ENCODE measurements at regions not wholly inside any gene's neighbourhood (a gene's known extent, or its start where the extent isn't known, plus 50 kb on each side); places are given as distances from the start of the nearest gene placed in this dataset.

DNA sequence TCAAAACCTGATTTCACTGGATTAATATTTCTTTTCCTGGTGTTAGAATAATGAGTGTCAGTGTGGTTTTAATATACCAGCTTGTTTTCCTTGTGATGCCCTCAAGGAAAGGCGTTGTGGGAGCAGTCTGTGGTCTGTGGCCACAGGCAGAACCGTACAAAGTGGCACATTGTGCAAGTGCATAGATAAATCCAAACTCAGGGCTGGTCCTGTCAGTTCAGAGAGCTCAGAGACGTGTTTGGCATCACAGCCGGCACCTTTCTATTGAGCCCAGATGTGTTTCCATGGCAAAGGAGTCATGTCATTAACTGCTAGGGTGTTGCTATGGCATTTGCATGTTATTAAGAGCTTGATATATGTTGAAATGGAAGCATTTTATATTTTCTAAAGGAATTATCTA is 289.9 kb upstream of the RASGRP1 start:
- no peak for DNase-seq (ENCODE audit: low read depth, low spot score)
- in situ Hi-C loops (cut with HindIII; ENCODE audit: low sequenced_read_pairs), result no loop called here
- H3K4me3 ChIP-seq (ENCODE audit: low read depth, low read length), result no peak overlapping the region
- TF ChIP-seq, protein P1, sequence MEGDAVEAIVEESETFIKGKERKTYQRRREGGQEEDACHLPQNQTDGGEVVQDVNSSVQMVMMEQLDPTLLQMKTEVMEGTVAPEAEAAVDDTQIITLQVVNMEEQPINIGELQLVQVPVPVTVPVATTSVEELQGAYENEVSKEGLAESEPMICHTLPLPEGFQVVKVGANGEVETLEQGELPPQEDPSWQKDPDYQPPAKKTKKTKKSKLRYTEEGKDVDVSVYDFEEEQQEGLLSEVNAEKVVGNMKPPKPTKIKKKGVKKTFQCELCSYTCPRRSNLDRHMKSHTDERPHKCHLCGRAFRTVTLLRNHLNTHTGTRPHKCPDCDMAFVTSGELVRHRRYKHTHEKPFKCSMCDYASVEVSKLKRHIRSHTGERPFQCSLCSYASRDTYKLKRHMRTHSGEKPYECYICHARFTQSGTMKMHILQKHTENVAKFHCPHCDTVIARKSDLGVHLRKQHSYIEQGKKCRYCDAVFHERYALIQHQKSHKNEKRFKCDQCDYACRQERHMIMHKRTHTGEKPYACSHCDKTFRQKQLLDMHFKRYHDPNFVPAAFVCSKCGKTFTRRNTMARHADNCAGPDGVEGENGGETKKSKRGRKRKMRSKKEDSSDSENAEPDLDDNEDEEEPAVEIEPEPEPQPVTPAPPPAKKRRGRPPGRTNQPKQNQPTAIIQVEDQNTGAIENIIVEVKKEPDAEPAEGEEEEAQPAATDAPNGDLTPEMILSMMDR (IDR thresholded peaks at IDR 0.05; ENCODE audit: low read depth, low read length), result no peak

DNA sequence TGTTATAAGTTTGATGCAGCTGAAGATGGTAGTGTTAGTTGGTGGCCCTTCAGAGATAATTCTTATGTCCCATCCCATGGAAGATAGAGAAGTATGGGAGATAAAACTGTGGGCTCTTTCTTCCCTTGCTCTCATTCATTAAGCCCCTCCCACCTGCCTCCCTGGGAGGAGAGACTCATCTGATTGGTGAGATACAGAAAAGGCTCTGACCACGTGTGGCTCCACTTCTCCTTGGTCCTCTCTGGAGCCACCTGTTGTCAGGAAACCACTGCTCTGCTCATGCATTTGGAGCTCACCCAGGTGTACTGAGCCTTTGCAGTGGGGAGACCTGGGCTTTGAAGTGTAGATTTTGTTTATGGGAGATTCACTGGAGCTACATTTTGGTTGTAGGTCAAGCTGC is 293.2 kb upstream of the RASGRP1 start:
- TF ChIP-seq, protein P1 (IDR thresholded peaks at IDR 0.05; ENCODE audit: low read depth, low read length), result no peak
- H3K4me3 ChIP-seq (ENCODE audit: low read depth, low read length), result no peak overlapping the region
- in situ Hi-C loops (cut with HindIII; ENCODE audit: low sequenced_read_pairs), result no loop called here
- no peak for DNase-seq (ENCODE audit: low read depth, low spot score)

DNA sequence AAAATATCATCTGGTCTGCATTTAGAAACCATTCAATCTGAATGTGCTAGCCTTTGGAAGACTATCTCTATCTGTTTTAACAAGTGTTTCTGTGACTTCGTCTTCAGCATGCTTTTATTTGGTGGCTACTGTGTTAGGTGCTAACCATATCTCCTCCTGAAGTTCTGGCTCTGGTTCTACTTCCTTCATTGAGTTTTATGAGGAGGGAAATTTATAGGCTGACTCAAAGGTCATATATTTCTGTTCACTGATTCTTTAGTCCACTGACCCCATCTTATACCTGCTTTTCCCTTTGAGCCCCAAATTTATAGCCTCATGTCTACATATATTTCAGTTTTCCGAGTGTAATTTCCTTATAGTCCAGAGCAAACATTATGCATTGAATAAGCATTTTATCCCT is 295.0 kb upstream of the RASGRP1 start:
- in situ Hi-C loops (cut with HindIII; ENCODE audit: low sequenced_read_pairs), result no loop called here
- TF ChIP-seq, protein P1 (IDR thresholded peaks at IDR 0.05; ENCODE audit: low read depth, low read length), result no peak

DNA sequence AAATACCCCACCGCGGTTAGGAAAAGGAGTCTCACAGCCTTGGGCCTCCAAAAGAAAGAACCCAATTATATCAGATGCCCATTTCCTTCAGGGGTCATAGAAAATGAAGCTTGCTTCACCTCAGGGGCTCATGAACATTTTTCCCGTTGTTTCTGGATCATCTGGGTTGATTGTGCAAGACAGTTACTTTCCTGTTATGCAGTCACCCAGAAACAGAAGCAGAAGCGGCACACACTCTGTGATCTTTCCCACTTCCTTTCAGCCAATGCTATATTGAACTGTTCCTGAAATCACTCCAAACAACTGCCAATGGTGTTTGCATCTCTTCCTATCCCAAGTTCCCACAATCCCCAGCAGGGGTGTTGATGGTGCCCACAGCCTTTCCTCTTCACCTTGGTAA is 295.6 kb upstream of the RASGRP1 start:
- TF ChIP-seq, protein P1 (IDR thresholded peaks at IDR 0.05; ENCODE audit: low read depth, low read length), result no peak
- no peak for DNase-seq (ENCODE audit: low read depth, low spot score)
- in situ Hi-C loops (cut with HindIII; ENCODE audit: low sequenced_read_pairs), result no loop called here
- H3K4me3 ChIP-seq (ENCODE audit: low read depth, low read length), result no peak overlapping the region

More for the DNA sequence above, 295.0 kb upstream of the RASGRP1 start:
- no peak for DNase-seq (ENCODE audit: low read depth, low spot score)
- no peak overlapping the region for H3K4me3 ChIP-seq (ENCODE audit: low read depth, low read length)

DNA sequence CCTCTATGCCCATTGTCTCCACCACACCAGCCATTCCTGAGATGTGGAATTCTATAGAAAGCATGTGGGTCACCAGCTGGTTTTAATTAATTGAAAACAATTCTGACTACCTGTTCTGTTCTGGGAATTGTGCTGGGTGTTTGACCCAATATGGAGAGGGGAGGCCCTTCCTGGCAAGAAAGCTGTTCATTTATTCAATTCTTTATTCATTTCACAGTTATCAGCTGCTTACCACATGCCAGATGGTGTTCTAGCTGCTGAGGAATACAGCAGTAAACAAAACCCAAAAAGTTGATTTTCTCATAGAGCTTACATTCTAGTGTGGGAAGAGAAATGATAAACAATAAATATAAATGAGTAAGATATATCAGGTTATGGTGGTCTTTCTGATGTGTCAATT is 296.1 kb upstream of the RASGRP1 start:
- TF ChIP-seq, protein P1 (IDR thresholded peaks at IDR 0.05; ENCODE audit: low read depth, low read length), result no peak
- in situ Hi-C loops (cut with HindIII; ENCODE audit: low sequenced_read_pairs), result no loop called here

DNA sequence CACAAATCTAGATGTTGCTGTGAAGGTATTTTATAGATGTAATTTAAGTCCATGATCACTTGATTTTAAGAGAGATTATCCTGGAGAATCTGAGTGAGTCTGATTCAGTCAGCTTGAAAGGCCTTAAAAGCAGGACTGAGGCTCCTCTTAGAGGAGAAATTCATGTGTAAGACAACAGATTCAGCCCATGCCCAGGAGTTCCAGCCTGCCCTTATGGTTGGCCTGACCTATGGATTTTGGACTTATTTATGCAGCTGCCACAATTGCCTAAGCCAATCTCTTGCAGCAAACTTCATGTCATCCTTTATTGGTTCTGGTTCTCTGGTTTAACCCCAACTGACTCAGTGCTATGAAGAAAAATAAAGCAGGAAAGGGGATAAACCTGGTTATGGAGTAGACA is 296.5 kb upstream of the RASGRP1 start:
- in situ Hi-C loops (cut with HindIII; ENCODE audit: low sequenced_read_pairs), result no loop called here
- no peak for DNase-seq (ENCODE audit: low read depth, low spot score)
- H3K4me3 ChIP-seq (ENCODE audit: low read depth, low read length), result no peak overlapping the region
- TF ChIP-seq, protein P1 (IDR thresholded peaks at IDR 0.05; ENCODE audit: low read depth, low read length), result no peak

More for the DNA sequence above, 296.1 kb upstream of the RASGRP1 start:
- DNase-seq (ENCODE audit: low read depth, low spot score), result no peak
- no peak overlapping the region for H3K4me3 ChIP-seq (ENCODE audit: low read depth, low read length)

DNA sequence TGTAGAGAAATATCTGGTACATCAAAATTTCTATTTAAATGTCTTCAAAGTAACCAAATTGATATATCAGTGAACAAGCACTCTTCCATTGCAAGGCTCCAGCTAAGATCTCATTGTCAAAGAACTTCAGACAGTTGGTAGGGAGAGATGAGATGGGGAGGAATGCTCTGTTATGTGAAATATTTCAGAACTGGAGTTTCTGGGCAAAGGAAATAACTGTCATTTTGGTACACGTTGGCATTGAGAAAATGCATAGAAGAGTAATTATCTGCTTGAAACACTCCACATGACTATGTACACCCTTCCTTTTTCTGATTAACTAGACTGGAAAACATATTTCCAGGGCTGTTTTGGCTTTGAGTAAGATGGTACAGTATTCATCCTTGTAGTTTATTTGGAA is 297.5 kb upstream of the RASGRP1 start:
- TF ChIP-seq, protein P1 (IDR thresholded peaks at IDR 0.05; ENCODE audit: low read depth, low read length), result no peak
- DNase-seq (ENCODE audit: low read depth, low spot score), result no peak
- H3K4me3 ChIP-seq (ENCODE audit: low read depth, low read length), result no peak overlapping the region
- in situ Hi-C loops (cut with HindIII; ENCODE audit: low sequenced_read_pairs), result no loop called here

Measured in astrocyte of the spinal cord (primary cell).